B cell (primary cell): ENCODE measurements at regions not wholly inside any gene's neighbourhood (a gene's known extent, or its start where the extent isn't known, plus 50 kb on each side); places are given as distances from the start of the nearest gene placed in this dataset.

Source experiments
- ATAC-seq: fragments of 200-7000 bp; cut with Tn5 transposase; one replicate; pipeline ENCODE4 v1.10.0; 2021; ENCODE audit warnings: low read depth, mild to moderate bottlenecking, moderate number of reproducible peaks, moderate library complexity
- CTCF ChIA-PET: fragments of 350-600 bp; sonication (Branson Sonifier 250); formaldehyde crosslinking; loops from one replicate; lab custom pipeline; 2021; ENCODE audit warnings: antibody characterized with exemption, inconsistent platforms; lab: Charles Lee
- POLR2A ChIA-PET: fragments of 350-600 bp; sonication (Branson Sonifier 250); formaldehyde crosslinking; loops from one replicate; lab custom pipeline; 2021; ENCODE audit warnings: antibody characterized with exemption; lab: Charles Lee
- DNase-seq: peaks from one replicate; pipeline ENCODE4 v3.0.0; 2013
- H2AFZ ChIP-seq: 2 replicates; pipeline ENCODE4 v1.6.1; 2012; ENCODE audit warnings: mild to moderate bottlenecking, low read depth, low read length; ENCODE audit not compliant: insufficient read depth, poor library complexity, severe bottlenecking
- H3K27ac ChIP-seq, 2 donors: 1 replicate in 1 of 2; 2 replicates in 1 of 2; pipeline ENCODE4 v1.5.1; 2012 to 2013; ENCODE audit warnings: low read length in 2 of 2, mild to moderate bottlenecking in 2 of 2, moderate library complexity in 1 of 2
- H3K27me3 ChIP-seq, 4 experiments: fragments of 200-600 bp in 1 of 4; sonication (generic) in 1 of 4; replicated peaks in 1 of 4; 1 replicate in 2 of 4; 2 replicates in 2 of 4; pipeline versions ENCODE4 v1.6.1 to v1.7.0; 2013 to 2016; ENCODE audit warnings: low read length in 3 of 4, mild to moderate bottlenecking in 2 of 4, mixed read lengths in 1 of 4, moderate library complexity in 1 of 4; ENCODE audit not compliant: insufficient read depth in 4 of 4, control insufficient read depth in 3 of 4; ENCODE audit errors: control extremely low read depth in 1 of 4
- H3K36me3 ChIP-seq, 2 experiments: replicated peaks in 1 of 2; 1 replicate in 1 of 2; 2 replicates in 1 of 2; pipeline versions ENCODE4 v1.6.1 to v1.7.1; 2013; ENCODE audit warnings: low read length in 1 of 2; ENCODE audit not compliant: insufficient read depth in 2 of 2, control insufficient read depth in 1 of 2; ENCODE audit errors: control extremely low read depth in 1 of 2, extremely low read depth in 1 of 2
- H3K4me1 ChIP-seq, 2 donors: fragments of 200-600 bp in 1 of 2; sonication (generic) in 1 of 2; 1 replicate in 1 of 2; 2 replicates in 1 of 2; pipeline versions ENCODE4 v1.5.1 to v1.6.1; 2013 to 2017; ENCODE audit warnings: low read length in 2 of 2; ENCODE audit not compliant: control insufficient read depth in 2 of 2, insufficient read depth in 2 of 2
- H3K4me2 ChIP-seq: replicated peaks from 2 replicates; pipeline ENCODE3; 2012; ENCODE audit warnings: mild to moderate bottlenecking, low read depth, low read length; ENCODE audit not compliant: poor library complexity, severe bottlenecking
- H3K4me3 ChIP-seq, 5 experiments: fragments of 200-600 bp in 1 of 5; sonication (generic) in 1 of 5; 1 replicate in 3 of 5; 2 replicates in 2 of 5; pipeline versions ENCODE4 v1.5.1 to v1.7.0; 2011 to 2016; ENCODE audit warnings: low read length in 4 of 5, mild to moderate bottlenecking in 4 of 5, low read depth in 2 of 5, control low read depth in 1 of 5, moderate library complexity in 1 of 5; ENCODE audit not compliant: insufficient read depth in 1 of 5; ENCODE audit errors: control extremely low read depth in 1 of 5, extremely low read depth in 1 of 5
- H3K79me2 ChIP-seq: fragments of 200-600 bp; sonication (generic); one replicate; pipeline ENCODE4 v1.6.0; 2016; ENCODE audit warnings: low read length; ENCODE audit not compliant: control insufficient read depth, insufficient read depth
- H3K9ac ChIP-seq: fragments of 200-600 bp; sonication (generic); 2 replicates; pipeline ENCODE4 v1.6.1; 2017; ENCODE audit warnings: mild to moderate bottlenecking, low read length, moderate library complexity
- H3K9me3 ChIP-seq, 3 donors: one replicate each; pipeline versions ENCODE4 v1.6.1 to v1.7.1; 2013; ENCODE audit warnings: low read length in 2 of 3; ENCODE audit not compliant: control insufficient read depth in 2 of 3, insufficient read depth in 1 of 3; ENCODE audit errors: control extremely low read depth in 1 of 3
- H4K20me1 ChIP-seq: 2 replicates; pipeline ENCODE4 v1.6.0; 2012; ENCODE audit warnings: mild to moderate bottlenecking, low read length; ENCODE audit not compliant: insufficient read depth, control insufficient read depth, poor library complexity, severe bottlenecking
- H3K27ac Mint-ChIP-seq: one replicate; pipeline ENCODE4 v1.8.0; 2021; ENCODE audit warnings: mixed read lengths
- H3K27me3 Mint-ChIP-seq: one replicate; pipeline ENCODE4 v1.8.0; 2021; ENCODE audit warnings: mixed read lengths
- H3K4me1 Mint-ChIP-seq: one replicate; pipeline ENCODE4 v1.8.0; 2021; ENCODE audit warnings: mixed read lengths
- H3K4me3 Mint-ChIP-seq: one replicate; pipeline ENCODE4 v1.8.0; 2021; ENCODE audit warnings: mixed read lengths
- H3K9me3 Mint-ChIP-seq: one replicate; pipeline ENCODE4 v1.8.0; 2022; ENCODE audit warnings: mixed read lengths; ENCODE audit not compliant: insufficient read depth
- CTCF ChIP-seq: fragments of 200-600 bp; IDR thresholded peaks from one replicate; pipeline ENCODE4 v1.8.0; 2022; ENCODE audit warnings: antibody characterized with exemption, mild to moderate bottlenecking
- EZH2 ChIP-seq: IDR thresholded peaks from 2 replicates; pipeline ENCODE4 v1.6.1; 2012; ENCODE audit warnings: borderline replicate concordance, low read depth, mild to moderate bottlenecking, moderate library complexity, low read length; ENCODE audit not compliant: insufficient read depth, poor library complexity, severe bottlenecking
- WGBS: methylation state at CpG from one replicate; pipeline ENCODE4 v1.1.5; 2013; ENCODE audit warnings: missing lambda C conversion rate; ENCODE audit not compliant: insufficient coverage; 5-methylcytosine and 5-hydroxymethylcytosine counted together
- intact Hi-C: fragments of 100-400 bp; cut with micrococcal nuclease; formaldehyde crosslinking; loops from one replicate; pipeline ENCODE4 v1.10.0; 2022

- Mint-ChIP-seq H3K4me1 (no peaks in the 10 kb centered on the region), H3K27ac (no peak overlapping the region), H3K9me3 (no peaks in the 10 kb centered on the region), H3K27me3 (no peaks in the 10 kb centered on the region), H3K4me3 (no peak overlapping the region)
- no peak for TF ChIP-seq CTCF
- no peak for TF ChIP-seq EZH2
- Histone ChIP-seq H3K9me3 (no peaks in the 10 kb centered on the region), H4K20me1 (no peaks in the 10 kb centered on the region), H3K4me2 (no peak overlapping the region), H3K4me3 (no peak overlapping the region), H2AFZ (no peak overlapping the region), H3K79me2 (no peaks in the 10 kb centered on the region), H3K27ac (no peak overlapping the region), H3K9ac (no peak overlapping the region), H3K27me3 (no peaks in the 10 kb centered on the region), H3K4me1 (no peaks in the 10 kb centered on the region), H3K36me3 (no peaks in the 10 kb centered on the region)
- 60% methylated on average over 1 of the region's 3 CpGs for WGBS
- ChIA-PET POLR2A (no interaction called here), CTCF (no interaction called here)
- DNase-seq (no peak), ATAC-seq (no peak)
- intact Hi-C loops: no loop called here
These were observed 254.8 kb upstream of the TMCO5A start for GRCh38 chr15:37679627-37680026.

DNA sequence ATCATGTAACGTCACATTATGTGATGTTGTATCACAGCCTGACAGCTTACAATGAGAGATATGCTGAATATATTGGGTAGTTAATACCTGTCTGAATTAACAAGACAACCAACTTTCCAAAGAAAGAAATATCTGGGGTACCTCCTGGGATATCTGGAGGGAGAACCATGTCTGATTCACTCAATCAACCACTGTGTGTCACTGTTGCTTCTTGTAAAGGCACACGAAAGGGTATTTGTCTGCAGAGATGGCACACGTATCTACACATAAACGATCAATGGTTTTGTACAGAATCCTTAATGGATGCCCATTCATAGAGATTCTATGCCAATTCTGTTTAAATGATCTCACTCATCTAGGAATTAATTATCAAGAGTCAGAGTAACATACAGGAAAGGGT is 252.1 kb upstream of the TMCO5A start:
- intact Hi-C loops: no loop called here
- Histone ChIP-seq H3K4me1 (no peaks in the 10 kb centered on the region), H2AFZ (no peak overlapping the region), H3K79me2 (no peaks in the 10 kb centered on the region), H3K4me3 (no peak overlapping the region), H3K36me3 (no peaks in the 10 kb centered on the region), H3K27ac (no peak overlapping the region), H3K4me2 (no peak overlapping the region), H3K27me3 (no peaks in the 10 kb centered on the region), H3K9me3 (no peaks in the 10 kb centered on the region), H4K20me1 (no peaks in the 10 kb centered on the region), H3K9ac (no peak overlapping the region)
- CTCF ChIA-PET: interaction anchor here (1.0 kb wide), 1 partner anchor 597 kb away, joined by 3 read pairs; no protein-coding TSS in a partner anchor
- no peak overlapping the region for H3K27ac Mint-ChIP-seq
- TF ChIP-seq EZH2: no peak
- no peak for TF ChIP-seq CTCF
- no peaks in the 10 kb centered on the region for H3K4me1 Mint-ChIP-seq
- H3K4me3 Mint-ChIP-seq: no peak overlapping the region
- H3K9me3 Mint-ChIP-seq: peaks cover 4% of the 10 kb centered on the region
- no peaks in the 10 kb centered on the region for H3K27me3 Mint-ChIP-seq
- WGBS: 100% methylated on average over 2 of the region's 4 CpGs
- ATAC-seq (no peak), DNase-seq (no peak)
- POLR2A ChIA-PET: no interaction called here
